ENCODE measurements at regions not wholly inside any gene's neighbourhood (a gene's known extent, or its start where the extent isn't known, plus 50 kb on each side); places are given as distances from the start of the nearest gene placed in this dataset.
"Not testable (repeated sequence)": the region's sequence is repeated elsewhere in the genome, so short reads cannot be mapped to it uniquely, and the experiment has no call there.

- no peak for DNase-seq (ENCODE audit: low spot score)
Measured at GRCh38 chr4:24001486-24002329, 111.9 kb upstream of the PPARGC1A start.

GRCh38 chr4:24000470-24000831, 110.6 kb upstream of the PPARGC1A start:
- no peak for DNase-seq (ENCODE audit: low spot score)

GRCh38 chr4:23999714-24000469, 110.0 kb upstream of the PPARGC1A start:
- no peak for DNase-seq (ENCODE audit: low spot score)

GRCh38 chr4:23993373-23993772, 103.5 kb upstream of the PPARGC1A start:
- DNase-seq (ENCODE audit: low spot score): no peak

GRCh38 chr4:23991444-23991843, 101.6 kb upstream of the PPARGC1A start:
- DNase-seq (ENCODE audit: low spot score): no peak

GRCh38 chr4:23986270-23986669, 96.4 kb upstream of the PPARGC1A start:
- no peak for DNase-seq (ENCODE audit: low spot score)

- DNase-seq (ENCODE audit: low spot score): no peak
Measured at GRCh38 chr4:23981328-23981727, 91.5 kb upstream of the PPARGC1A start.

DNA sequence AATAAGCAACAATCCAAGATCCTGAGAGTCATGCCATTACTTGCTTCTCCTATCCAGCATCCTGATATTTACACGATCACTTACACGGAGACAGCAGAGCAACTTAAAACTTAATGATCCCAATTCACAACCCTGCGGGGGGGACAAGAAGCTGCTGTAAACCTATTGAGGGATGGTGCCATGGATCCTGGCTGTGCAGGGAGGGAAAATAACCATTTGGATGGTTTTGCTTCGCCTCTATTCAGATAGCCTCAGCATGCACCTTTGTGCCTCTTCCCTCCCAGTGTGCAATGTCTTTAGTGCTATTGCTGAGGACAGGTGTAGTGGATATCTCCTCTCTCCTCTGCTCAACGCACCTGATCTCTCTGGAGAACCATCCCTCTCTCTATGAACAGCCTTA, 89.7 kb upstream of the PPARGC1A start:
- DNase-seq (ENCODE audit: low spot score): no peak

GRCh38 chr4:23978002-23978401, 88.2 kb upstream of the PPARGC1A start:
- DNase-seq (ENCODE audit: low spot score): no peak

DNA sequence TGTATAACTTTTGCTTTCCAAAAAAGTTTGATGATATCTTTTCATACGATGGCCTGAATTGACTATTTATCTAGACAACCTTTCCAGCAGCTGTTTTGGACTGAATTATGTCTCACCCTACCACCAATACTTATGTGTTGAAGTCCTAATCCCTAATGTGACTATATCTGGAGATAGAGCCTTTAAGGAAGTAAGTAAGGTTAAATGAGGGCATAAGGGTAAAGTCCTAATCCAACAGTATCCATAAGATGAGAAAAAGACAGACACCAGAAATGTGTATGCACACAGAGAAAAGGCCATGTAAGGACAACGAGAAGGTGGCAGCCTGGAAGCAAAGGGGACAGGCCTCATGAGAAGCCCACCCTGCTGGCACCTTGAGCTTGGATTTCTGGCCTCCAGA, 86.6 kb upstream of the PPARGC1A start:
- DNase-seq (ENCODE audit: low spot score): no peak

GRCh38 chr4:23973308-23973855, 83.5 kb upstream of the PPARGC1A start:
- no peak for DNase-seq (ENCODE audit: low spot score)

- DNase-seq (ENCODE audit: low spot score): no peak
Measured at GRCh38 chr4:23972805-23973204, 83.0 kb upstream of the PPARGC1A start.

GRCh38 chr4:23972187-23972586, 82.3 kb upstream of the PPARGC1A start:
- no peak for DNase-seq (ENCODE audit: low spot score)

DNA sequence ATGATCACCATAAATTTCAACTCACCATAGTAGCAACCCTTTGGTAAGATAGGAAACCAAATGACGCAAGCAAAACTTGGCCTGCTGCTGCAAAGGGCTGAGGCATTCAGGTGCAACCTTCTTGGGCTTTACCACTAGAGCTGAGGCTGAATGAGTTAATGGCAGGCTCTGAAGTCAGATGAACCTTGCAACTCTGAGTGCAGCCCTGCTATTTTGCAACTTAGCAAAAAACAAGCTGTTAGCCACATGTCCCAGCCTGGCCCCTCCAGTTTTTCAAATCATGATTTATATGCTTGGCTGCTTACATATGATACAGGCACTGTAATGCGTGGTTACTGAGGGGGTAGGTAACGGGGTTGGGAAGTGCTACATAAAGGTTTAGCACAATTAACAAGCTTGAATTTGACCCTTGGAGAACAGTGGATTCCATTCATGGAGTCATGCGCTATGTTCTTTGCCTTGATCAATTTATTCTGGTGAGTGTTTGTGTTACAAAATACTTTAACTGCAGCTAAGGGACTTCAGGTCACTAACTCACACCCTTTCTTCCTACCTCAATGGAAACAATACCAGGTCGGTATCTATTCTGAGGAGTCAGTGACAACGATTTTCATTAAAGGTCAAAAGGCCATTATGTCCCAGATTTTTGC, 80.5 kb upstream of the PPARGC1A start:
- no peak for DNase-seq (ENCODE audit: low spot score)

DNA sequence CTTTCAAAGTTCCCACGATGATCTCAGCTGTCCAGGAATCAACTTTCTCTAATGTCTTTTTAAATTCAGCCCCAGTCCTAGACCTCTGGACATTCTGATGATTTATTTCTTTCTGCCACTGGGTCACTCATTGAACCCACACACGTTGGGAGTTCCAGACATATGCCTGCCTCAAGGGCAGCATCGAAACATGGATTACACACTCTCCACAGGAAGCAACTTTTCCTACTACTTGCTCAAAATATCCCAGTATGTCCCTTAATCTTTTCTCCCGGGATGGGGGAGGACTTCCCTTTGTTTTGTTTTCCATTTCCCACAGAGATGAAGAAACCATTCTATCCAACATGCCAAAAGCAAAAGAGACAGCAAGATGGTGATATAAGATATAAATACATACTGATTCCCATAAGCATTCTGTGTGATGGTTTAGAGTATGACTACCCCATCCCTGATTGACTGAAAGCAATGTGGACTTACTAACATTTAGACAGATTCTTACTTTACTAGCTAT, 79.8 kb upstream of the PPARGC1A start:
- DNase-seq (ENCODE audit: low spot score): no peak

DNA sequence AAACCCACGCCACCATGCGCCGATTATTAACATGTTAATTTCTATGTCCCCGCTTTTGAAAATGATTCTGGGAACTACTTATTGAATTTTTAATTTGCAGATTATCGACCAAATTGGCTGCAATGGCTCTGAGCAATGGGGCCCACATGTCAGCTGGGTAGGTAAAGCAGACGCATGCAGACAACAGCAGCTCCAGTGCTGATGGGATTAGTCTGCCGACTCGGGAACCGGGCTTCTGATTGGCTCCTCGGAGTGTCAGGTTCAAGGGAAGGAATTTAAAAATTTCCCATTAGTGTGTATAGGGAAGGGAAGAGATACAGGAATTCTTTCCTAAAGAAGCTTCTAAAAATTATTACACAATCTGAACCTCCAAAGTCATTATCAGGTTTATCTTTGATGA, 77.4 kb upstream of the PPARGC1A start:
- no peak for DNase-seq (ENCODE audit: low spot score)

GRCh38 chr4:23966725-23967124, 76.9 kb upstream of the PPARGC1A start:
- no peak for DNase-seq (ENCODE audit: low spot score)

DNA sequence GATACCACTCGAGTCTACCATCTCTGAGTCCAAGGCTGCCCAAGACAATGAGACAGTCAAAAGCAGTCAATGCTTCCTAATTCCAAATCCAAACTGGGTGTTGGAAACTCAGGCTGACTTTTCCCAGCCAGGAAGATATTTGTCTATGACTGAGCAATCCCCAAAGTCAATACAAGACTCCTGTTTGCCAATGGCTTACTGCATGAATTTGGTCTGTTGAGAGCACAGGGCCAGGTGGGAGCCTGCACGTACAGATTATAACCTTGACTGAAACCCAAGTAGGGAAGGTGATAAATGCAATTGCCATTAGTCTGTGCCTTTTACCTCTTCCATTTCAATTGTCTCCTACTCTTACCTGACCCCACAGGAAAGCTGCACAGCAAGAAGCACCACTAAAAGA, 72.6 kb upstream of the PPARGC1A start:
- DNase-seq (ENCODE audit: low spot score): no peak

- DNase-seq (ENCODE audit: low spot score): not testable (repeated sequence)
Measured at GRCh38 chr4:23961395-23961794, 71.5 kb upstream of the PPARGC1A start.

DNA sequence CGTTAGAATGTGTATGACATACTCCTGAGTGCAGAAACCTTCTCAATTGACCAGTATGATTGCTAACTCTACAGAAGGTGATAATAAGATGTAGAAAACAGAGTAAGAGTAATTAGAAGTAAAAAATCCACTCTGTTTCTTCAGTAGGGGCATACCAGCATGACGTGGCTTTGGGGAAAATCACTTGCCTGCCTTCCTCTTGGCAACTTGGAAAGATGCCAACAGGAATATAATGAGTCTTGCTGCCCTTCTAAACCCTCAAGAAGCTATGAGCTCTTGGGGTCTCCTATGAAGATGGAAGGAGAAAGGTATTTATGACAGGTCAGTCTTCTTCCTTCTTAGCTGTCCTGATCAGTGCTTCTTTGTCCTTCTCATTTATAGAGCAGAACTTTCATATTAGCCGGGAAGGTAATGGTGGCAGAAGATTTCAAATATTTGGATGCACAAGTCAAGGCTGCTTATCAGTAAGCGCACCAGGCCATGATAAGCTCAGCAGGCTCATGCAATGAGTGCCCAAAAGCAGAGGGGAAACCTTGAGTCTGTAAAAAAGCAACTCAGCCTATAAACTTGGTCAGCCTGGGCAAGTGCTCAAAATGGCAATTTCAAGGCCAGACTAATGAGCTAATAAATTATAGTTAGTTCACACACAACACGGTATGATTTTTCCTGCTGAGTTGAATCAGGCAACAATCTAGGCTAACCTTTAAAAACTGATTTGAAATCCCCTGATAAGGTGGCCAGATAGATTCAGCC, 69.7 kb upstream of the PPARGC1A start:
- DNase-seq (ENCODE audit: low spot score): no peak

DNA sequence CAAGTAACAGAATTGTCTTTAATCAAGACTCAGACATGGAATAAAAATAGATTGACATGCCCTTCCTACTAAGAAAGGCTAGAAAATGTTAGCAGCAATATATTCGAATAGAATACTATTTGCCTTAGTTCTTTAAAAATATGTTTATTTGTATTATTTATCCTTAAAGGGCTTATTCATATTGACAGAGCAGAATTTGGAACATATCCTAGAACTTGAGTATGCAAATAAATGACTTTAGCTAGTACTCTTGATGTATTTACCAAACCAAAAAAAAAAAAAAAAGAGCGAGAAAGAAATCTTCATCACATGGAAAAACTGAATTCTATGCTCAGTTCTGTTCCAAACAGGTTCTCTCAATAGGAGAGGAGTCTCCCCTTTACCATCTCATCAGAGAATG, 68.9 kb upstream of the PPARGC1A start:
- DNase-seq (ENCODE audit: low spot score): no peak

DNA sequence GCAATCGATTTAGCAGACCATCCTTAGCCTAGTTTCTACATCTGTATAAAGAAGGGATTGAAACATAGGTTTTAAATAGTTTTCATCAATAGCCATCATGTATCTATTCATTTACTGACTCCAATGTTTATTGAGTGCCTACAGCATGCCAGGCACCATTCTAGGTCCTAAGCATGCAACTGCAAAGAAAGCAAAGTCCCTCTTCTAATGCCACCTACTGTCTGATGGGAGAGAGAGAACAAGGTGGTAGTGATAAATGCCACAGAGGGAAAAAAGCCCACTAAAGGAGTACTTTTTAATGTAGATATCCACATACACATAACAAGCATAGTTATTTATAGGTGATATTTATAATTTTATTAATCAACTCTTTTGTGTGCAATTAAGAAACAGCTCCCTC, 67.6 kb upstream of the PPARGC1A start:
- no peak for DNase-seq (ENCODE audit: low spot score)

Data from D341Med (cell line).